ENCODE measurements at regions not wholly inside any gene's neighbourhood (a gene's known extent, or its start where the extent isn't known, plus 50 kb on each side); places are given as distances from the start of the nearest gene placed in this dataset.

- H3K36me3 ChIP-seq (ENCODE audit: control insufficient read depth, insufficient read depth, low read length) = no peaks in the 10 kb centered on the region
- Mint-ChIP-seq H3K4me3 (no peak overlapping the region), H3K4me1 (no peaks in the 10 kb centered on the region), H3K9me3 (no peaks in the 10 kb centered on the region), H3K36me3 (no peaks in the 10 kb centered on the region), H3K27me3 (peaks cover 7% of the 10 kb centered on the region), H3K27ac (no peak overlapping the region)
- no peaks in the 10 kb centered on the region for H3K27me3 ChIP-seq (ENCODE audit: control insufficient read depth, insufficient read depth, low read length)
- no peak for ATAC-seq (ENCODE audit: low read depth in 2 of 2)
- no peak overlapping the region for H3K27ac ChIP-seq (ENCODE audit: insufficient read depth, low read length, poor library complexity, severe bottlenecking)
- H3K4me3 ChIP-seq (ENCODE audit: low read depth, low read length) = no peak overlapping the region
- no peaks in the 10 kb centered on the region for H3K9me3 ChIP-seq (ENCODE audit: control insufficient read depth in 2 of 2, low read length in 2 of 2)
- H3K4me1 ChIP-seq (ENCODE audit: control insufficient read depth, insufficient read depth, low read length, poor library complexity, severe bottlenecking) = no peaks in the 10 kb centered on the region
- DNase-seq = no peak
These were observed 170.4 kb upstream of the IQSEC1 start for GRCh38 chr3:13243586-13243985.

GRCh38 chr3:13242364-13242737 is 169.1 kb upstream of the IQSEC1 start:
- no peaks in the 10 kb centered on the region for H3K4me1 ChIP-seq (ENCODE audit: control insufficient read depth, insufficient read depth, low read length, poor library complexity, severe bottlenecking)
- no peak for ATAC-seq (ENCODE audit: low read depth in 2 of 2)
- no peaks in the 10 kb centered on the region for H3K27me3 ChIP-seq (ENCODE audit: control insufficient read depth, insufficient read depth, low read length)
- no peak overlapping the region for H3K4me3 ChIP-seq (ENCODE audit: low read depth, low read length)
- no peaks in the 10 kb centered on the region for H3K36me3 Mint-ChIP-seq
- no peak overlapping the region for H3K27ac Mint-ChIP-seq
- DNase-seq = no peak
- no peaks in the 10 kb centered on the region for H3K9me3 ChIP-seq (ENCODE audit: control insufficient read depth in 2 of 2, low read length in 2 of 2)
- H3K4me1 Mint-ChIP-seq = peaks cover 0 to 4% (median 0%) of the 10 kb centered on the region in 4 donors
- no peaks in the 10 kb centered on the region for H3K36me3 ChIP-seq (ENCODE audit: control insufficient read depth, insufficient read depth, low read length)
- no peak overlapping the region for H3K4me3 Mint-ChIP-seq
- no peaks in the 10 kb centered on the region for H3K9me3 Mint-ChIP-seq
- H3K27ac ChIP-seq (ENCODE audit: insufficient read depth, low read length, poor library complexity, severe bottlenecking) = no peak overlapping the region
- peaks cover 7% of the 10 kb centered on the region for H3K27me3 Mint-ChIP-seq

GRCh38 chr3:13241621-13242363 is 168.6 kb upstream of the IQSEC1 start:
- ATAC-seq (ENCODE audit: low read depth in 2 of 2) (no peak), DNase-seq (no peak)
- H3K36me3 Mint-ChIP-seq = no peaks in the 10 kb centered on the region
- Histone ChIP-seq H3K4me1 (ENCODE audit: control insufficient read depth, insufficient read depth, low read length, poor library complexity, severe bottlenecking) (no peaks in the 10 kb centered on the region), H3K27ac (ENCODE audit: insufficient read depth, low read length, poor library complexity, severe bottlenecking) (no peak overlapping the region), H3K36me3 (ENCODE audit: control insufficient read depth, insufficient read depth, low read length) (no peaks in the 10 kb centered on the region), H3K27me3 (ENCODE audit: control insufficient read depth, insufficient read depth, low read length) (no peaks in the 10 kb centered on the region), H3K4me3 (ENCODE audit: low read depth, low read length) (no peak overlapping the region), H3K9me3 (ENCODE audit: control insufficient read depth in 2 of 2, low read length in 2 of 2) (no peaks in the 10 kb centered on the region)
- no peak overlapping the region for H3K4me3 Mint-ChIP-seq
- H3K9me3 Mint-ChIP-seq = no peaks in the 10 kb centered on the region
- no peak overlapping the region for H3K27ac Mint-ChIP-seq
- peaks cover 0 to 4% (median 0%) of the 10 kb centered on the region in 4 donors for H3K4me1 Mint-ChIP-seq
- H3K27me3 Mint-ChIP-seq = peaks cover 6% of the 10 kb centered on the region

- peaks cover 0 to 4% (median under 1%) of the 10 kb centered on the region in 4 donors for H3K4me1 Mint-ChIP-seq
- H3K9me3 Mint-ChIP-seq = no peaks in the 10 kb centered on the region
- Histone ChIP-seq H3K27ac (ENCODE audit: insufficient read depth, low read length, poor library complexity, severe bottlenecking) (no peak overlapping the region), H3K9me3 (ENCODE audit: control insufficient read depth in 2 of 2, low read length in 2 of 2) (no peaks in the 10 kb centered on the region), H3K27me3 (ENCODE audit: control insufficient read depth, insufficient read depth, low read length) (no peaks in the 10 kb centered on the region), H3K4me3 (ENCODE audit: low read depth, low read length) (no peak overlapping the region), H3K36me3 (ENCODE audit: control insufficient read depth, insufficient read depth, low read length) (no peaks in the 10 kb centered on the region), H3K4me1 (ENCODE audit: control insufficient read depth, insufficient read depth, low read length, poor library complexity, severe bottlenecking) (no peaks in the 10 kb centered on the region)
- peaks cover 4% of the 10 kb centered on the region for H3K27me3 Mint-ChIP-seq
- no peak for ATAC-seq (ENCODE audit: low read depth in 2 of 2)
- no peak for DNase-seq
- H3K4me3 Mint-ChIP-seq = no peak overlapping the region
- H3K36me3 Mint-ChIP-seq = no peaks in the 10 kb centered on the region
- no peak overlapping the region for H3K27ac Mint-ChIP-seq
These were observed 167.8 kb upstream of the IQSEC1 start for GRCh38 chr3:13240928-13241618.

- H3K36me3 Mint-ChIP-seq = no peaks in the 10 kb centered on the region
- H3K4me3 Mint-ChIP-seq = no peak overlapping the region
- H3K4me1 ChIP-seq (ENCODE audit: control insufficient read depth, insufficient read depth, low read length, poor library complexity, severe bottlenecking) = peaks cover 15% of the 10 kb centered on the region
- H3K4me1 Mint-ChIP-seq = peaks cover 0 to 21% (median 10%) of the 10 kb centered on the region in 4 donors
- no peaks in the 10 kb centered on the region for H3K9me3 ChIP-seq (ENCODE audit: control insufficient read depth in 2 of 2, low read length in 2 of 2)
- H3K27ac Mint-ChIP-seq = no peak overlapping the region
- no peak for ATAC-seq (ENCODE audit: low read depth in 2 of 2)
- H3K27me3 Mint-ChIP-seq = peaks cover 7% of the 10 kb centered on the region
- H3K36me3 ChIP-seq (ENCODE audit: control insufficient read depth, insufficient read depth, low read length) = no peaks in the 10 kb centered on the region
- DNase-seq = no peak
- no peaks in the 10 kb centered on the region for H3K27me3 ChIP-seq (ENCODE audit: control insufficient read depth, insufficient read depth, low read length)
- no peak overlapping the region for H3K27ac ChIP-seq (ENCODE audit: insufficient read depth, low read length, poor library complexity, severe bottlenecking)
- no peaks in the 10 kb centered on the region for H3K9me3 Mint-ChIP-seq
- H3K4me3 ChIP-seq (ENCODE audit: low read depth, low read length) = no peak overlapping the region
These were observed 166.2 kb upstream of the IQSEC1 start for GRCh38 chr3:13239467-13239760.

GRCh38 chr3:13238687-13239466 is 165.6 kb upstream of the IQSEC1 start:
- Histone ChIP-seq H3K4me1 (ENCODE audit: control insufficient read depth, insufficient read depth, low read length, poor library complexity, severe bottlenecking) (peaks cover 20% of the 10 kb centered on the region), H3K27me3 (ENCODE audit: control insufficient read depth, insufficient read depth, low read length) (no peaks in the 10 kb centered on the region), H3K36me3 (ENCODE audit: control insufficient read depth, insufficient read depth, low read length) (no peaks in the 10 kb centered on the region), H3K4me3 (ENCODE audit: low read depth, low read length) (no peak overlapping the region), H3K27ac (ENCODE audit: insufficient read depth, low read length, poor library complexity, severe bottlenecking) (no peak overlapping the region), H3K9me3 (ENCODE audit: control insufficient read depth in 2 of 2, low read length in 2 of 2) (no peaks in the 10 kb centered on the region)
- Mint-ChIP-seq H3K9me3 (no peaks in the 10 kb centered on the region), H3K36me3 (no peaks in the 10 kb centered on the region), H3K4me1 (peaks cover 0 to 26% (median 14%) of the 10 kb centered on the region in 4 donors), H3K4me3 (no peak overlapping the region), H3K27me3 (peaks cover 11% of the 10 kb centered on the region), H3K27ac (no peak overlapping the region)
- ATAC-seq (ENCODE audit: low read depth in 2 of 2) = no peak
- DNase-seq = no peak

- no peaks in the 10 kb centered on the region for H3K9me3 Mint-ChIP-seq
- no peaks in the 10 kb centered on the region for H3K27me3 ChIP-seq (ENCODE audit: control insufficient read depth, insufficient read depth, low read length)
- H3K4me3 Mint-ChIP-seq = peak overlapping the region in 1 of 4 donors; percentile 15
- peaks cover 24% of the 10 kb centered on the region for H3K4me1 ChIP-seq (ENCODE audit: control insufficient read depth, insufficient read depth, low read length, poor library complexity, severe bottlenecking)
- no peak overlapping the region for H3K27ac ChIP-seq (ENCODE audit: insufficient read depth, low read length, poor library complexity, severe bottlenecking)
- DNase-seq (no peak), ATAC-seq (ENCODE audit: low read depth in 2 of 2) (no peak)
- no peaks in the 10 kb centered on the region for H3K9me3 ChIP-seq (ENCODE audit: control insufficient read depth in 2 of 2, low read length in 2 of 2)
- H3K36me3 ChIP-seq (ENCODE audit: control insufficient read depth, insufficient read depth, low read length) = no peaks in the 10 kb centered on the region
- H3K4me1 Mint-ChIP-seq = peaks cover 0 to 30% (median 16%) of the 10 kb centered on the region in 4 donors
- no peak overlapping the region for H3K27ac Mint-ChIP-seq
- H3K36me3 Mint-ChIP-seq = no peaks in the 10 kb centered on the region
- peaks cover 16% of the 10 kb centered on the region for H3K27me3 Mint-ChIP-seq
- no peak overlapping the region for H3K4me3 ChIP-seq (ENCODE audit: low read depth, low read length)
These were observed 164.7 kb upstream of the IQSEC1 start for GRCh38 chr3:13237776-13238490.
